GM12872 (cell line): ENCODE measurements at regions not wholly inside any gene's neighbourhood (a gene's known extent, or its start where the extent isn't known, plus 50 kb on each side); places are given as distances from the start of the nearest gene placed in this dataset.

Experiments used
- CTCF ChIP-seq: IDR thresholded peaks from 3 replicates; pipeline ENCODE4 v1.5.1; 2011; ENCODE audit warnings: low read depth, mild to moderate bottlenecking, low read length, moderate library complexity; ENCODE audit not compliant: insufficient read depth

- no peak for TF ChIP-seq CTCF
Observed at GRCh38 chr6:140602431-140603248, 1228.2 kb upstream of the CITED2 start.

DNA sequence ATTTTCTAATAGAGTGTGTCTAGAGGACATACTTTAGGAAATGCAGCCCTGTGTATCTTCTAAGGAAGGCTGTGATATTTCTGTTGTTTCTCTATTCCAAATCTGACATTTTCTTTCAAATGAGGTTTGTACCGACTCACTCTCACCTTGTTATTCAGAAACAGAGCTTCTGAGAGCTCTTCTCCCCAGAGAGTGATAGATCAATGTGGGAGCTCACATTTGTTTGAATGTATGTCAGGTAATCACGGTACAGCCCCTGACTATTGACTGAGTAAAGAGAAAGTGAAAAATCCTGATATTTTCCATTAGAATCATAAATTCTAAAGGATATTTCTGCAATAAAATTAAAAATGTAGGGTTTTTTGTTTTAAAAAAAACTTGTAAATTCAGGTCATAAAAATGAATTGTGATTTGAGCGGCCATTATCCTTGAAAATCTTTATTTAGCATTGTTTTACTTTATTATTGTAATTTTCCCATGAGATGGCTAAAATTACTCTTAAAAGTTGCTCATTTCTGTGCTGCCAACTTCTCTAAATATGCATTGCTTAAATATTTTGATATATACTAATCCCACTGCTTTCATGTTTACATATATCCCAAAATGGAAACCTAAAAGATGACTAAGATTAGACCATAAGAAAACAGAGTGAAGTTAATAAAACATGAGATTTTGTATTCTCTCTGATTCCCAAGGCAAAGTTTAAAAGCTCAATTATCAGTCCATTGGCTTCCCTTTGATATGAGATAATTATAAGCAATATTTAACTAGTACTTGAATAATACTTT lies 1226.8 kb upstream of the CITED2 start:
- TF ChIP-seq CTCF = no peak

DNA sequence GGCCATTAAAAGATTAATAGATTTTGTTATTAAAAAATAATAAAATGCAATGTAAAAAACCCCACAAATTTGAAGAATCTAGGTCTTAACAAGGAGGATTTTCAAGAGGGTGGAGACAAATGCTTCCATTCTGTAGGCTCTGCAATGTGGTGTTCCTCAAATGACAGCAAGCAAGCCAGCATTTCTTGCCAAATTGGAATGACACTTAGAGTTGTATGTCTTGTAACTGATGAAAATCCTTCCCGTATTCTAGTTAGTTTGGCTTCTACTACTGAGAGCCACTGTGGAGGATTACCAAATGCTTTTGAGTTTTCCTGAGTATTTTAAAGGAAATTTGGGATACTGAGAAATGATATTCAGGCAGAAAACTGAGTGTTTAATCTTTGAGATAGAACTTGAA lies 1225.5 kb upstream of the CITED2 start:
- TF ChIP-seq CTCF = no peak

- TF ChIP-seq CTCF = no peak
Observed at GRCh38 chr6:140597181-140597580, 1222.7 kb upstream of the CITED2 start.

GRCh38 chr6:140594806-140595128 lies 1220.3 kb upstream of the CITED2 start:
- no peak for TF ChIP-seq CTCF

DNA sequence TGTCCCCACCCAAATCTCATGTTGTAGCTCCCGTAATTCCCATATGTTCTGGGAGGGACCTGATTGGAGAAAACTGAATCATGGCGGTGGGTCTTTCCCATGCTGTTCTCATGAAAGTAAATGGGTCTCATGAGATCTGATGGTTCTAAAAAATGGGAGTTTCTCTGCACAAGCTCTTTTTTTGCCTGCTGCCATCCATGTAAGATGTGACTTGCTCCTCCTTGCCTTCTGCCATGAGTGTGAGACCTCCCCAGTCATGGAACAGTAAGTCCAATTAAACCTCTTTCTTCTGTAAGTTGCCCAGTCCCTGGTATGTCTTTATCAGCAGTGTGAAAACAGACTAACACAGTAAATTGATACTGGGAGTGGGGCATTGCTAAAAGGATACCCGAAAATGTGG lies 1218.4 kb upstream of the CITED2 start:
- TF ChIP-seq CTCF = no peak

DNA sequence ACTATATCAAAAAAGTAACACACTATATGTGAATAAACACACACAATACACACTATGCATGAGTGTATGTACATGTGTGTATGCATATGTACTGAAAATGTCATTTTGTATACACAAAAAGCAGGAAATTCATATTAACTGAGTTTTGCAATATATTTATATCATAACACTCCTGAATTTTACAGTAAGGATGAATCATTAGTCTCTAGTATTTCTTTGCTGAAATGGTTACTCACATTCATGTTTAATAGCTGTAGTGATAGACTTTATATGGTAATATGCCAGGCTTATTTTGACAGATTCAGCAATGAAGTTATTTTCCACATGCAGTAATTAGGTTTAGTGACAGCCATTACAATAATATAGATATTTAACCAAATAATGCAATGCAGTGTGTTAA lies 1216.2 kb upstream of the CITED2 start:
- TF ChIP-seq CTCF = no peak
